IPS-NIHi7 (cell line): ENCODE measurements at regions not wholly inside any gene's neighbourhood (a gene's known extent, or its start where the extent isn't known, plus 50 kb on each side); places are given as distances from the start of the nearest gene placed in this dataset.
A peak's percentile ranks its signal among the peaks of the same experiment; 100 is the strongest.

ENCODE experiments used
- DNase-seq: peaks from one replicate; pipeline ENCODE4 v3.0.0; 2012; ENCODE audit warnings: mixed read lengths; ENCODE audit errors: extremely low spot score

GRCh38 chr11:8826139-8826786, 84.7 kb upstream of the AKIP1 start:
- no peak for DNase-seq

GRCh38 chr11:8826901-8827560, 84.0 kb upstream of the AKIP1 start:
- DNase-seq = no peak

- no peak for DNase-seq
Observed at GRCh38 chr11:8828046-8828445, 82.9 kb upstream of the AKIP1 start.

GRCh38 chr11:8828580-8829361, 82.2 kb upstream of the AKIP1 start:
- no peak for DNase-seq

- no peak for DNase-seq
Observed at GRCh38 chr11:8829556-8829955, 81.4 kb upstream of the AKIP1 start.

GRCh38 chr11:8830641-8831040, 80.3 kb upstream of the AKIP1 start:
- no peak for DNase-seq

GRCh38 chr11:8831861-8832260, 79.1 kb upstream of the AKIP1 start:
- no peak for DNase-seq

GRCh38 chr11:8832571-8833260, 78.3 kb upstream of the AKIP1 start:
- DNase-seq = peak; percentile 36

- DNase-seq = no peak
Observed at GRCh38 chr11:8833568-8834315, 77.2 kb upstream of the AKIP1 start.

- peak; percentile 33 for DNase-seq
Observed at GRCh38 chr11:8834379-8834778, 76.6 kb upstream of the AKIP1 start.

- DNase-seq = no peak
Observed at GRCh38 chr11:8838248-8838647, 72.7 kb upstream of the AKIP1 start.

- no peak for DNase-seq
Observed at GRCh38 chr11:8839306-8839956, 71.6 kb upstream of the AKIP1 start.

- DNase-seq = peak; percentile 50
Observed at GRCh38 chr11:8839957-8840945, 70.7 kb upstream of the AKIP1 start.

GRCh38 chr11:8841899-8842298, 69.1 kb upstream of the AKIP1 start:
- no peak for DNase-seq

- no peak for DNase-seq
Observed at GRCh38 chr11:8858808-8859207, 52.2 kb upstream of the AKIP1 start.
